ENCODE measurements at regions not wholly inside any gene's neighbourhood (a gene's known extent, or its start where the extent isn't known, plus 50 kb on each side); places are given as distances from the start of the nearest gene placed in this dataset.

DNA sequence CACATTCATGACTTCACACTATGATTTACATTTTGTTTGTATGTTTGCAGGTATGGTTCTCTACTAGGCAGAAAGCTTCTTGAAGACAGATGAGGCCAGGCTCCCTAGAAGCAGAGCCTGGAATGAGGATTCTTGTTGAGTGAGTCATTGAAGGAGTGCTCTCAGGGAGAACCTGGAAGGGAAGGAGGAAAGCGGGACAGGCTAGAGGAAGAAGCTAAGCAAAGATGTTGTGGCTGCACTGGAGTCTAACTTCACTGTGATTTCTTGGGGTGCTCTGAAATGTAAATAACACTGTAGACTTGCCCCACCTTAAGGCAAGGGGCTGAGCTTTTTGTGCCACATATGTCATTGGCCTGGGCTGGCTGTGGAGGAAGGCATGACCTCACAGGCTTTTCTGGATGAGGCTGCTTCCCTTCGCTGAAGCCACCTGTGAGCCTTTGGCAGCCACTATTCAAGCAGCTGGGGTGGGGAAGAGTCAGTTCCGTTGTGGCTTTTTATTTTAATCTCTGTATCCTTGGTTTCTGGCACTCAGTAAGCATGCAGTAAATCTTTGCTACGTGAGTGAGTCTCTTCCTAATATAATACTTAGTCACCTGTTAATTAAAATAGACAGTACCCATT, 307.3 kb downstream of the SV2B start:
- Mint-ChIP-seq H3K27me3 (no peaks in the 10 kb centered on the region), H3K4me3 (no peak overlapping the region), H3K27ac (no peak overlapping the region), H3K4me1 (ENCODE audit: low read depth) (peaks cover 22% of the 10 kb centered on the region), H3K9me3 (no peaks in the 10 kb centered on the region), H3K36me3 (ENCODE audit: low read depth) (no peaks in the 10 kb centered on the region)
- Histone ChIP-seq H3K4me3 (ENCODE audit: low read length) (no peak overlapping the region), H3K9me3 (ENCODE audit: control insufficient read depth in 1 of 2, insufficient read depth in 1 of 2, low read length in 2 of 2) (no peaks in the 10 kb centered on the region), H3K4me1 (ENCODE audit: insufficient read depth, low read length) (peaks cover 7% of the 10 kb centered on the region), H3K27me3 (ENCODE audit: control insufficient read depth in 1 of 2, insufficient read depth in 2 of 2, low read length in 2 of 2) (no peaks in the 10 kb centered on the region), H3K36me3 (ENCODE audit: insufficient read depth, low read length) (no peaks in the 10 kb centered on the region), H3K27ac (ENCODE audit: low read depth in 1 of 2, low read length in 2 of 2) (no peak overlapping the region)
- POLR2A ChIA-PET, result no interaction called here
- peak in 4 of 14 experiments; percentile 8 to 71 (median 26) for DNase-seq
- TF ChIP-seq, protein P1, sequence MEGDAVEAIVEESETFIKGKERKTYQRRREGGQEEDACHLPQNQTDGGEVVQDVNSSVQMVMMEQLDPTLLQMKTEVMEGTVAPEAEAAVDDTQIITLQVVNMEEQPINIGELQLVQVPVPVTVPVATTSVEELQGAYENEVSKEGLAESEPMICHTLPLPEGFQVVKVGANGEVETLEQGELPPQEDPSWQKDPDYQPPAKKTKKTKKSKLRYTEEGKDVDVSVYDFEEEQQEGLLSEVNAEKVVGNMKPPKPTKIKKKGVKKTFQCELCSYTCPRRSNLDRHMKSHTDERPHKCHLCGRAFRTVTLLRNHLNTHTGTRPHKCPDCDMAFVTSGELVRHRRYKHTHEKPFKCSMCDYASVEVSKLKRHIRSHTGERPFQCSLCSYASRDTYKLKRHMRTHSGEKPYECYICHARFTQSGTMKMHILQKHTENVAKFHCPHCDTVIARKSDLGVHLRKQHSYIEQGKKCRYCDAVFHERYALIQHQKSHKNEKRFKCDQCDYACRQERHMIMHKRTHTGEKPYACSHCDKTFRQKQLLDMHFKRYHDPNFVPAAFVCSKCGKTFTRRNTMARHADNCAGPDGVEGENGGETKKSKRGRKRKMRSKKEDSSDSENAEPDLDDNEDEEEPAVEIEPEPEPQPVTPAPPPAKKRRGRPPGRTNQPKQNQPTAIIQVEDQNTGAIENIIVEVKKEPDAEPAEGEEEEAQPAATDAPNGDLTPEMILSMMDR (IDR thresholded peaks at IDR 0.05), result no peak
- peak; percentile 63 for ATAC-seq (ENCODE audit: poor library complexity)
- intact Hi-C loops (cut with DNase I, micrococcal nuclease), result no loop called here
- CTCF ChIA-PET, result no interaction called here

DNA sequence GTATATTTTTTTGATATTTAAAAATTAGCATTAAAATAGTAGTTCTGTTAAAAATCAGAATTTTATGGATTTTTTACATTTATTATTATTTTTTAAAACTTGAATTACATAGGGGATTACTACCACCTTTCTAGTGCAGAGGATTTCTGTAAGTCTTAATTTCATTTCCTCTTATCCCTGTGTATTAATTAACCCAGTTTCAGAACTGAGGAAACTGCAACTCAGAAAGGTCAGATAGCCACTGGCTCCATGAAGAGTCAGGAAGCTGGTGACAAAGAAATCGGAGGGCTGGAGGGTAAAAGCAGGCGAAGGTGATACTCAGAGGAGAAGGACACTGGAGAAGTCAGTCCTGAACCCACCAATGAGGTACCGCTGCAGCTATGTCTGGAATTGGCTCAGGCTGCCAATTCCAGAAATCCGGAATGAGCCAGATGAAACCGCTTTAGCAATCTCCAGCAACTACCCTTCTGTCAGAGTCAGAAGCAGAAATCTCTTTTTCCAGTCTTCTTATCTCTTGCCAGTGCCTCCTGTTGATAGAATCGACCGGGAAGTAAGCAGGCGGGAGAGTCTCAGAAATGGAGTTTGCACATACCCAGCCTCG, 308.5 kb downstream of the SV2B start:
- no peaks in the 10 kb centered on the region for H3K9me3 ChIP-seq (ENCODE audit: control insufficient read depth in 1 of 2, insufficient read depth in 1 of 2, low read length in 2 of 2)
- Mint-ChIP-seq H3K36me3 (ENCODE audit: low read depth) (no peaks in the 10 kb centered on the region), H3K4me1 (ENCODE audit: low read depth) (peaks cover 22% of the 10 kb centered on the region), H3K4me3 (no peak overlapping the region), H3K9me3 (no peaks in the 10 kb centered on the region), H3K27me3 (no peaks in the 10 kb centered on the region), H3K27ac (no peak overlapping the region)
- TF ChIP-seq, protein P1 (IDR thresholded peaks at IDR 0.05), result no peak
- CTCF ChIA-PET, result no interaction called here
- ATAC-seq (ENCODE audit: poor library complexity), result no peak
- H3K4me3 ChIP-seq (ENCODE audit: low read length), result no peak overlapping the region
- H3K27ac ChIP-seq (ENCODE audit: low read depth in 1 of 2, low read length in 2 of 2), result no peak overlapping the region
- intact Hi-C loops (cut with DNase I, micrococcal nuclease), result no loop called here
- H3K4me1 ChIP-seq (ENCODE audit: insufficient read depth, low read length), result peaks cover 7% of the 10 kb centered on the region
- no peaks in the 10 kb centered on the region for H3K27me3 ChIP-seq (ENCODE audit: control insufficient read depth in 1 of 2, insufficient read depth in 2 of 2, low read length in 2 of 2)
- no peaks in the 10 kb centered on the region for H3K36me3 ChIP-seq (ENCODE audit: insufficient read depth, low read length)
- POLR2A ChIA-PET, result interaction anchor here (0.7 kb wide), 1 partner anchor 375 kb away, joined by 3 read pairs; no protein-coding TSS in a partner anchor
- no peak for DNase-seq

DNA sequence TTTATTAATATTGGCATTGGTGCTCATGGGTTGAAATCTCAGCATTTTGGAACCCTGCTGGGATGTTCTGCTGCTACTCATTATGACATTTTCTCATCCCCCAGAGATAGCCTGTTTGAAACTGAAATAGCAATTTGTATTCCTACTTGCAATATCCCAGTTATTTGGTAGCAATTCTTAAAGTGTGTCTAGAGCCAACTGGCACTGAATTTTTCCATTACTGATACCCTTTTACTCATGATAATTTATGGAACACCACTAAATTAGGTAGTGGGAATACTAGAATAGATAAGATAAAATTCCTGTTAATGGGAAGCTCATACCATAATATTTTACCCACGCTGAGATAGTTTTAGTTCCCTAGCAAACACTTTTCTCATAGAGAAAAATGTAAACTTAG, 309.3 kb downstream of the SV2B start:
- Mint-ChIP-seq H3K36me3 (ENCODE audit: low read depth) (no peaks in the 10 kb centered on the region), H3K27me3 (no peaks in the 10 kb centered on the region), H3K27ac (no peak overlapping the region), H3K4me1 (ENCODE audit: low read depth) (peaks cover 22% of the 10 kb centered on the region), H3K4me3 (no peak overlapping the region), H3K9me3 (no peaks in the 10 kb centered on the region)
- Histone ChIP-seq H3K4me3 (ENCODE audit: low read length) (no peak overlapping the region), H3K27me3 (ENCODE audit: control insufficient read depth in 1 of 2, insufficient read depth in 2 of 2, low read length in 2 of 2) (no peaks in the 10 kb centered on the region), H3K9me3 (ENCODE audit: control insufficient read depth in 1 of 2, insufficient read depth in 1 of 2, low read length in 2 of 2) (no peaks in the 10 kb centered on the region), H3K36me3 (ENCODE audit: insufficient read depth, low read length) (no peaks in the 10 kb centered on the region), H3K27ac (ENCODE audit: low read depth in 1 of 2, low read length in 2 of 2) (no peak overlapping the region), H3K4me1 (ENCODE audit: insufficient read depth, low read length) (peaks cover 7% of the 10 kb centered on the region)
- DNase-seq, result no peak
- intact Hi-C loops (cut with DNase I, micrococcal nuclease), result no loop called here
- TF ChIP-seq, protein P1 (IDR thresholded peaks at IDR 0.05), result no peak
- POLR2A ChIA-PET, result interaction anchor here (0.7 kb wide), 1 partner anchor 374 kb away, joined by 3 read pairs; no protein-coding TSS in a partner anchor
- CTCF ChIA-PET, result no interaction called here
- ATAC-seq (ENCODE audit: poor library complexity), result no peak

Measured in CD4-positive, alpha-beta T cell (primary cell).